ENCODE measurements at regions not wholly inside any gene's neighbourhood (a gene's known extent, or its start where the extent isn't known, plus 50 kb on each side); places are given as distances from the start of the nearest gene placed in this dataset.
A peak's percentile ranks its signal among the peaks of the same experiment; 100 is the strongest.

DNA sequence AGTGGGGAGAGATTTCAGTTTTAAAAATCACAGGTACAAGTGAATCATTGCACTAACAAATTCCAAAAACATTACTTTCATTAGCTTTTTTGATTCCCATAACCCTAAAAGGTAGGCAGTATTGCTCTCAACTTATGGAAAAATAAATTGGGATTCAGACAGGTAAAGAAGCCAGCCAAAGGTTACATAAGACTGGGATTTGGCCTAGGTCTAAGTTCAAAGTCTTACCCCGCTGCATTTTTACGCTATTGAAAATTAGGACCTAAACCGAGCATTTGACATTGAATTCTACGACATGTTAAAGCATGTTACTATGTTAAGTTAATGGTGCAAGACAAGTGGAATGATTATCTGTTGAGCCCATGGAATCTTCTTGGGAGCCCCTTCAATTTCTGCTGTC, 89.6 kb downstream of the ENC1 start:
- H3K36me3 ChIP-seq (ENCODE audit: insufficient read depth in 1 of 2, low read depth in 1 of 2) = no peaks in the 10 kb centered on the region
- H3K4me1 ChIP-seq = no peaks in the 10 kb centered on the region
- H3K27ac ChIP-seq = no peak overlapping the region
- intact Hi-C loops (cut with DNase I) = no loop called here
- TF ChIP-seq, protein P1, sequence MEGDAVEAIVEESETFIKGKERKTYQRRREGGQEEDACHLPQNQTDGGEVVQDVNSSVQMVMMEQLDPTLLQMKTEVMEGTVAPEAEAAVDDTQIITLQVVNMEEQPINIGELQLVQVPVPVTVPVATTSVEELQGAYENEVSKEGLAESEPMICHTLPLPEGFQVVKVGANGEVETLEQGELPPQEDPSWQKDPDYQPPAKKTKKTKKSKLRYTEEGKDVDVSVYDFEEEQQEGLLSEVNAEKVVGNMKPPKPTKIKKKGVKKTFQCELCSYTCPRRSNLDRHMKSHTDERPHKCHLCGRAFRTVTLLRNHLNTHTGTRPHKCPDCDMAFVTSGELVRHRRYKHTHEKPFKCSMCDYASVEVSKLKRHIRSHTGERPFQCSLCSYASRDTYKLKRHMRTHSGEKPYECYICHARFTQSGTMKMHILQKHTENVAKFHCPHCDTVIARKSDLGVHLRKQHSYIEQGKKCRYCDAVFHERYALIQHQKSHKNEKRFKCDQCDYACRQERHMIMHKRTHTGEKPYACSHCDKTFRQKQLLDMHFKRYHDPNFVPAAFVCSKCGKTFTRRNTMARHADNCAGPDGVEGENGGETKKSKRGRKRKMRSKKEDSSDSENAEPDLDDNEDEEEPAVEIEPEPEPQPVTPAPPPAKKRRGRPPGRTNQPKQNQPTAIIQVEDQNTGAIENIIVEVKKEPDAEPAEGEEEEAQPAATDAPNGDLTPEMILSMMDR (IDR thresholded peaks at IDR 0.05) = no peak
- H3K4me3 ChIP-seq = no peak overlapping the region
- no peak for DNase-seq
- H3K27me3 ChIP-seq (ENCODE audit: insufficient read depth in 3 of 3, low read length in 2 of 3) = no peaks in the 10 kb centered on the region
- WGBS, 3 donors = 85 to 96% (median 86%) methylated on average over 4 of the region's 4 CpGs
- H3K9me3 ChIP-seq = no peaks in the 10 kb centered on the region
- no peak for ATAC-seq

DNA sequence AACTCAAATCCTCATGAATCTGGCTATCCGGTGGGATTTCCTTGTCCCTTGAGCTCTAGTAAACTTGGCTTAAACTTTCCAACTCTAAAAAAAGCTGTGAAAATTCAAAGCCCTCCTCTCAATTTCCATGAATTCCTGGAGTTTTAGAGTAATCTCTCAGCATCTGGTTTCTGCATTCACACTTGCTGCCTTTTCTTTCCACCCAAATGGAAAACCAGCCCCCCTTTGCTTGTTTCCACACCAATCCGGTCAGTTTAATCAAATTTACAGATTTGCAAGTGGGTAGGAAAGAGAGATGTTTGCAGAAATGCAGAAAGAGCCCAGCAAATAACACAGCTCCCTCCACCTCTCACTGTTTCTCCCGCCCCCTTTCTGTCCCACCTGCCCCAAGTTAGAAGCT, 91.1 kb downstream of the ENC1 start:
- Histone ChIP-seq H3K4me3 (no peak overlapping the region), H3K27me3 (ENCODE audit: insufficient read depth in 3 of 3, low read length in 2 of 3) (no peaks in the 10 kb centered on the region), H3K27ac (no peak overlapping the region), H3K36me3 (ENCODE audit: insufficient read depth in 1 of 2, low read depth in 1 of 2) (no peaks in the 10 kb centered on the region), H3K4me1 (no peaks in the 10 kb centered on the region), H3K9me3 (no peaks in the 10 kb centered on the region)
- DNase-seq = no peak
- intact Hi-C loops (cut with DNase I) = no loop called here
- ATAC-seq = no peak
- WGBS, 3 donors = 51 to 58% (median 51%) methylated on average over 3 of the region's 3 CpGs
- TF ChIP-seq, protein P1 (IDR thresholded peaks at IDR 0.05) = no peak

DNA sequence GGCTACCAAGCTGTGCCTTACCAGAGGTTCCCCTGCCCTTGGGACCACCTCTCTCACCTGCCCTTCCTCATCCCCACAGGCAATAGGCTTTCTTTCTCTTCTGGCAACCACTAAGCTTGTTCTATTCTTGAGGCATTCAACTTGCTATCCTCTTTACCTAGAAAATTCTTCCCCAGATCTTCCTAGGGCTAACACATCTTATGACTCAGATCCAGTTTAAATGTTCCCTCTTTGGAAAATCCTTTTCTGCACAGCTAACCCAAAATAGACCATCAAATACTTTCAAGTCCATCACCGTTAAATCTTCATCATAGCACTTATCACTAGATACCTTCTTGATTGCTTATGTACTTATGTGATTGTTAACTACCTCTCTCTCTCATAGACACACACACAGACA, 93.7 kb downstream of the ENC1 start:
- no peaks in the 10 kb centered on the region for H3K4me1 ChIP-seq
- intact Hi-C loops (cut with DNase I) = no loop called here
- no peak overlapping the region for H3K4me3 ChIP-seq
- no peak overlapping the region for H3K27ac ChIP-seq
- no peaks in the 10 kb centered on the region for H3K9me3 ChIP-seq
- no peaks in the 10 kb centered on the region for H3K36me3 ChIP-seq (ENCODE audit: insufficient read depth in 1 of 2, low read depth in 1 of 2)
- DNase-seq (no peak), ATAC-seq (no peak)
- WGBS, 3 donors = 92 to 93% (median 93%) methylated on average over 1 of the region's 1 CpG
- no peaks in the 10 kb centered on the region for H3K27me3 ChIP-seq (ENCODE audit: insufficient read depth in 3 of 3, low read length in 2 of 3)
- TF ChIP-seq, protein P1 (IDR thresholded peaks at IDR 0.05) = no peak

DNA sequence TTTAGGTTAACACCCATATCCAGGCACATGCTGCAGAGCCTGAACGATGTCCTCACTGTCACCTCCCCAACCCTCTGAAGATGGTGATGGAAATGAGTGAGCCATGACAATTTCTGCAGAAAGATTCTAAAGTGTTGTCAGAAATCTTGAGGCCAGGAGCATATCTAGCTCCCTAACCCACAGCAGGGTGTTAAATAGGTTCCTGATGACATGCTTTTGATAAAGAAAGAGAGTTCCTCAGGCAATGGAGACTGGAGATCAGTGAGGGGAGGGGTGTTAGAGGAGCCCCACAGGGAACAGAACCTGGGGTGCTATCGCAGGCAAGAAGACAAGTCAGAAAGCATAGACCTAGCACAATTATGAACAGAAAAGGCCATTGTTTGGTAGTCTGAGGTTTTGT, 95.7 kb downstream of the ENC1 start:
- Histone ChIP-seq H3K4me3 (no peak overlapping the region), H3K36me3 (ENCODE audit: insufficient read depth in 1 of 2, low read depth in 1 of 2) (no peaks in the 10 kb centered on the region), H3K27me3 (ENCODE audit: insufficient read depth in 3 of 3, low read length in 2 of 3) (no peaks in the 10 kb centered on the region), H3K9me3 (no peaks in the 10 kb centered on the region), H3K27ac (no peak overlapping the region), H3K4me1 (no peaks in the 10 kb centered on the region)
- intact Hi-C loops (cut with DNase I) = no loop called here
- 92 to 99% (median 96%) methylated on average over 2 of the region's 2 CpGs for WGBS, 3 donors
- ATAC-seq = no peak
- TF ChIP-seq, protein P1 (IDR thresholded peaks at IDR 0.05) = no peak
- no peak for DNase-seq

DNA sequence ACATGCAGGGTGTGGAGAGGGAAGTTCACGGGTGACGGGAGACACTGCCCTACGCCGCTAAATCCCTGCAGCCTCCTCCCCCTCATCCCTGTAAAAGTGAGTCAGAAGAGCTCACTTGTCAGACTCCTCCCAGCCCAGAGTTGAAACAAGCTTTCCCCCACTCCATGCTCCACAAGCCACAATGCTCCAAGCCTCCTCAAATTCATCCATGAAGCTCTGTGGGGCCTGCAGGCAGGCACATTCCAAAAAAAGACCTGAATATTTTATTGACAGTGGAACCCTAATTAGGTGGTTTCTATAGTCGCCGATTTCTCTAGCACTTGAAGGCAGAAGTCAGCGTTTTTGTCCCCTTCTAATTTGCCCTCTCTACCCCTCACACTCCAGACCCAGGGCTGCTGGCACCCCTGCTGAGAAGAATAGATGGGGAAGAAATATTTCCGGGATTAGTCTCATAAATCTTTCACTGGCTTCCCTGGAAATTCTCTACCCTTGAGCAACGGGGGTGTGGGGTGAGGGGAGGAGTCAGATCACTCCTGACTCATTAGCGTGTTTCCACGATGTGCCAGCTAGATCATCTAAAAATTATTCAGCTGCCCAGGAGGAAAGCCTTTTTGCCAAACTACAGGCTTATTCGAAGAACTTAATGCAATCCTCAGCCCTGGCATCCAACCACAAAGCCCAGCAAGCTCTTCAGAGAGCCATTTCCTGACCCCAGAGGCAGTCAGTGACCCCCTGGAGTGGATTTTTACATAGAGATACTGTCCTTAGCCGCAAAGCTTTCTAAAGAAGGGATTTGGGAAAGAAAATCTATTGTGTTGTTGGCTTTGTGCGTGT, 97.1 kb downstream of the ENC1 start:
- no peaks in the 10 kb centered on the region for H3K4me1 ChIP-seq
- peak; percentile 73 to 86 (median 83) for ATAC-seq
- intact Hi-C loops (cut with DNase I) = no loop called here
- H3K27me3 ChIP-seq (ENCODE audit: insufficient read depth in 3 of 3, low read length in 2 of 3) = no peaks in the 10 kb centered on the region
- peak in 1 of 2 donors; percentile 35 for DNase-seq
- H3K9me3 ChIP-seq = no peaks in the 10 kb centered on the region
- H3K36me3 ChIP-seq (ENCODE audit: insufficient read depth in 1 of 2, low read depth in 1 of 2) = no peaks in the 10 kb centered on the region
- H3K27ac ChIP-seq = no peak overlapping the region
- TF ChIP-seq, protein P1 (IDR thresholded peaks at IDR 0.05) = no peak
- WGBS, 3 donors = 27 to 34% (median 31%) methylated on average over 14 of the region's 14 CpGs
- H3K4me3 ChIP-seq = peak overlapping the region; percentile 8
